Breast epithelium (tissue), 3 donors: ENCODE measurements at regions not wholly inside any gene's neighbourhood (a gene's known extent, or its start where the extent isn't known, plus 50 kb on each side); places are given as distances from the start of the nearest gene placed in this dataset.

Source experiments
- POLR2A ChIP-seq: fragments of 450-650 bp; IDR thresholded peaks from one replicate; pipeline ENCODE4 v1.6.1; 2016; ENCODE audit warnings: antibody characterized with exemption, mild to moderate bottlenecking, moderate library complexity
- TF ChIP-seq, protein P1 (sequence below), 3 donors: fragments of 450-650 bp; IDR thresholded peaks; one replicate each; pipeline ENCODE4 v1.5.1; 2016 to 2017; ENCODE audit warnings: antibody characterized with exemption in 3 of 3, mild to moderate bottlenecking in 3 of 3, moderate library complexity in 3 of 3

DNA sequence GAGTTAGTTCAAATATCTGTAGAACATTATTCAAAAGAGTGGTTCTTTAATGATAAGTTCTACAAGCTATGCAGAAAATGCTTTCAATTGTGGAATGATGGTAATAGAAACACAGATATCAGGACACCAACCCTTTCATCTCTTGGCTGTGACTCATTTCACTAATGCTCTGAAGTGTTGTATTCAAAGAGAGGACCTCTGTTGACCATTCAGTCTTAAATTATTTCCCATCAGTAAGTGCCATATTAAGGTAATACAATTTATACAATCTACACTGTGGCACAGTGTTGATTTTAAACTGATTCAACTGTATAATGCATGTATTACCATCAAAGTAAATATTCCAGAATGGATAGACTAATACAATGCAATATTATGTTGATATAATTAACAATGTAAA, 289.0 kb upstream of the ADGRL3 start:
- TF ChIP-seq, protein P1, sequence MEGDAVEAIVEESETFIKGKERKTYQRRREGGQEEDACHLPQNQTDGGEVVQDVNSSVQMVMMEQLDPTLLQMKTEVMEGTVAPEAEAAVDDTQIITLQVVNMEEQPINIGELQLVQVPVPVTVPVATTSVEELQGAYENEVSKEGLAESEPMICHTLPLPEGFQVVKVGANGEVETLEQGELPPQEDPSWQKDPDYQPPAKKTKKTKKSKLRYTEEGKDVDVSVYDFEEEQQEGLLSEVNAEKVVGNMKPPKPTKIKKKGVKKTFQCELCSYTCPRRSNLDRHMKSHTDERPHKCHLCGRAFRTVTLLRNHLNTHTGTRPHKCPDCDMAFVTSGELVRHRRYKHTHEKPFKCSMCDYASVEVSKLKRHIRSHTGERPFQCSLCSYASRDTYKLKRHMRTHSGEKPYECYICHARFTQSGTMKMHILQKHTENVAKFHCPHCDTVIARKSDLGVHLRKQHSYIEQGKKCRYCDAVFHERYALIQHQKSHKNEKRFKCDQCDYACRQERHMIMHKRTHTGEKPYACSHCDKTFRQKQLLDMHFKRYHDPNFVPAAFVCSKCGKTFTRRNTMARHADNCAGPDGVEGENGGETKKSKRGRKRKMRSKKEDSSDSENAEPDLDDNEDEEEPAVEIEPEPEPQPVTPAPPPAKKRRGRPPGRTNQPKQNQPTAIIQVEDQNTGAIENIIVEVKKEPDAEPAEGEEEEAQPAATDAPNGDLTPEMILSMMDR (IDR thresholded peaks at IDR 0.05): no peak
- TF ChIP-seq POLR2A: no peak
